HepG2 (cell line): ENCODE measurements at regions not wholly inside any gene's neighbourhood (a gene's known extent, or its start where the extent isn't known, plus 50 kb on each side); places are given as distances from the start of the nearest gene placed in this dataset.

ENCODE experiments used
- ARHGAP35 ChIP-seq: sonication (generic); formaldehyde crosslinking; IDR thresholded peaks from 2 replicates; pipeline ENCODE4 v1.9.0; 2022; ENCODE audit warnings: mild to moderate bottlenecking, inconsistent platforms, moderate library complexity, missing genetic modification reagents, borderline replicate concordance
- ATM ChIP-seq: fragments of 450-650 bp; IDR thresholded peaks from 2 replicates; pipeline ENCODE4 v1.7.1; 2017; ENCODE audit warnings: mild to moderate bottlenecking, borderline replicate concordance
- DMAP1 ChIP-seq: IDR thresholded peaks from 2 replicates; pipeline ENCODE4 v1.6.1; 2016
- HOXA3 ChIP-seq: sonication (generic); formaldehyde crosslinking; IDR thresholded peaks from 2 replicates; pipeline ENCODE4 v1.5.0; 2020; ENCODE audit warnings: missing genetic modification reagents
- KAT2B ChIP-seq: fragments of 150-350 bp; IDR thresholded peaks from 2 replicates; pipeline ENCODE4 v1.6.1; 2014; ENCODE audit warnings: low read depth, low read length, borderline replicate concordance
- KAT7 ChIP-seq: IDR thresholded peaks from 2 replicates; pipeline ENCODE4 v1.6.1; 2018; ENCODE audit warnings: borderline replicate concordance, missing compliant biosample characterization
- KDM6A ChIP-seq: IDR thresholded peaks from 2 replicates; pipeline ENCODE4 v1.6.1; 2016; ENCODE audit warnings: low read depth
- KLF12 ChIP-seq: sonication (generic); formaldehyde crosslinking; IDR thresholded peaks from 2 replicates; pipeline ENCODE4 v1.4.0; 2020; ENCODE audit warnings: missing genetic modification reagents, borderline replicate concordance
- MED1 ChIP-seq: sonication (generic); formaldehyde crosslinking; IDR thresholded peaks from 2 replicates; pipeline ENCODE4 v1.4.0; 2020; ENCODE audit warnings: missing genetic modification reagents
- MIER2 ChIP-seq: IDR thresholded peaks from 2 replicates; pipeline ENCODE4 v1.6.1; 2016; ENCODE audit warnings: missing biosample characterization, missing genetic modification reagents
- NCOA2 ChIP-seq: sonication (generic); formaldehyde crosslinking; IDR thresholded peaks from 2 replicates; pipeline ENCODE4 v1.8.0; 2022; ENCODE audit warnings: inconsistent platforms
- SMAD3 ChIP-seq: sonication (generic); formaldehyde crosslinking; IDR thresholded peaks from 2 replicates; pipeline ENCODE4 v1.4.0; 2020; ENCODE audit warnings: missing genetic modification reagents
- TARDBP ChIP-seq: sonication (generic); formaldehyde crosslinking; IDR thresholded peaks from 2 replicates; pipeline ENCODE4 v1.8.0; 2022; ENCODE audit warnings: mild to moderate bottlenecking, missing genetic modification reagents
- TSC22D2 ChIP-seq: sonication (generic); formaldehyde crosslinking; IDR thresholded peaks from 2 replicates; pipeline ENCODE4 v1.5.1; 2020; ENCODE audit warnings: missing genetic modification reagents, mild to moderate bottlenecking, borderline replicate concordance
- ZBTB39 ChIP-seq: sonication (generic); formaldehyde crosslinking; IDR thresholded peaks from 2 replicates; pipeline ENCODE4 v1.5.0; 2020; ENCODE audit warnings: missing genetic modification reagents
- ZNF18 ChIP-seq: sonication (generic); formaldehyde crosslinking; IDR thresholded peaks from 2 replicates; pipeline ENCODE4 v1.8.0; 2022; ENCODE audit warnings: mild to moderate bottlenecking, missing genetic modification reagents; ENCODE audit not compliant: insufficient replicate concordance
- ZNF550 ChIP-seq: sonication (generic); formaldehyde crosslinking; IDR thresholded peaks from 2 replicates; pipeline ENCODE4 v1.4.0; 2020; ENCODE audit warnings: mild to moderate bottlenecking, missing genetic modification reagents, borderline replicate concordance
- ZNF713 ChIP-seq: sonication (generic); formaldehyde crosslinking; IDR thresholded peaks from 2 replicates; pipeline ENCODE4 v1.4.0; 2020; ENCODE audit warnings: mild to moderate bottlenecking, missing genetic modification reagents
- ZNF792 ChIP-seq: IDR thresholded peaks from 2 replicates; pipeline ENCODE4 v1.6.1; 2016
- ZSCAN12 ChIP-seq: sonication (generic); formaldehyde crosslinking; IDR thresholded peaks from 2 replicates; pipeline ENCODE4 v1.9.0; 2021; ENCODE audit warnings: mild to moderate bottlenecking, missing genetic modification reagents
- ZSCAN5A ChIP-seq: sonication (generic); formaldehyde crosslinking; IDR thresholded peaks from 2 replicates; pipeline ENCODE4 v1.8.0; 2022; ENCODE audit warnings: mild to moderate bottlenecking, missing genetic modification reagents, borderline replicate concordance
- TF ChIP-seq, protein P1 (sequence below): sonication (generic); formaldehyde crosslinking; IDR thresholded peaks from 2 replicates; pipeline ENCODE4 v1.5.0; 2020; ENCODE audit warnings: mild to moderate bottlenecking, missing genetic modification reagents, moderate library complexity
- TF ChIP-seq, protein P2 (sequence below): sonication (generic); formaldehyde crosslinking; IDR thresholded peaks from 2 replicates; pipeline ENCODE4 v1.8.0; 2022; ENCODE audit warnings: mild to moderate bottlenecking, missing genetic modification reagents, moderate library complexity

DNA sequence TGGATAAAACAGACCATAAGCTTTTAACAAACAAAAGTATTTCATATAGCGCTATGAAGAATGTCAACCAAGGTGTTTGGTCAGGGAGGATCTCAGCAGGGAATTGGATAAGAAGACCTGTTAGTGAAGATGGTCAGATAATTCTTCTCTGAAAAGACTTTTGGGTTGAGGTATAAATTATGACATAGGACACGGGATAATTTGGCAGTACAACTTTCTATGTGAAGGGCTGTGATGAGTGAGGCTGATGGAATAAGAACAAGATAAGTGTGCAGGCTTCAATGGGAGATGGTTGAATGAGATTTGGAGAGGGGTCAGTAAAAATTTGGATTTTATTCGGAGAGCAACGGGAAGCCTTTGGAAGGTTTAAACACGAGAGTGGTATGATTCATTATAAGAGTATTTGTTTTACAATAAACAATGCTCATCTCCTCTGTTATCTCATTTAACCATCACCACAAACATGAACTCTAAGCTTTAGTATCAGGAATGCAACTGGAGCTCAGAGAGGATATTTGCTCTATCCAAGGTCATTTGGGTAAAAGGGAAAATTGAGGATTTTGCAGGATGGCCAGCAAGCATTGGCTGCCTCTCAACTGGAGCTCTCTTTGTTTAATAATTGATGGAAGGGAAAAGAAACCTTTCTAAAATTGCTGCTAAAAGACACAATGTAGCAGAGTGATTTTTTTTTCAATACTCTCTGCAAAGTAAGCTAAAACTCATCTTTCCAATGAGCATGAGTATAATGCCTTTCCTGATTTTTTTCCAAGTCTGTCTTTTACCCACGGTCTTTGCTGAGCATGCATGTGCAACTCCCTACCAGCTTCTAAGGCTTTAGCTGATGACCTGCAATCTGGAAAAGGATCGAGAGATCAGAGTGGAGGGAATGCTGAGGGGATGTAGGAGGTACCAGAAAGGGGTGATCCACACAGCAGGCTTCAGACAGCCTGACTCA lies 534.0 kb downstream of the CBLN4 start (continued):
- no peak for TF ChIP-seq KLF12 (CRISPR knock-in tag)
- TF ChIP-seq ZNF713 (CRISPR knock-in tag) = no peak
- TF ChIP-seq MIER2 (CRISPR knock-in tag) = no peak; the same call in 1 of the 2 replicates
- TF ChIP-seq TARDBP (CRISPR knock-in tag) = peak; percentile 43; the same call in 1 of the 2 replicates
- TF ChIP-seq MED1 = peak; percentile 75
- TF ChIP-seq ZNF792 (CRISPR knock-in tag) = 0 out of 2 replicates have a peak, but pooled peaks have one; percentile 18
- peak; percentile 91 for TF ChIP-seq NCOA2 (CRISPR knock-in tag)
- TF ChIP-seq, protein P1, sequence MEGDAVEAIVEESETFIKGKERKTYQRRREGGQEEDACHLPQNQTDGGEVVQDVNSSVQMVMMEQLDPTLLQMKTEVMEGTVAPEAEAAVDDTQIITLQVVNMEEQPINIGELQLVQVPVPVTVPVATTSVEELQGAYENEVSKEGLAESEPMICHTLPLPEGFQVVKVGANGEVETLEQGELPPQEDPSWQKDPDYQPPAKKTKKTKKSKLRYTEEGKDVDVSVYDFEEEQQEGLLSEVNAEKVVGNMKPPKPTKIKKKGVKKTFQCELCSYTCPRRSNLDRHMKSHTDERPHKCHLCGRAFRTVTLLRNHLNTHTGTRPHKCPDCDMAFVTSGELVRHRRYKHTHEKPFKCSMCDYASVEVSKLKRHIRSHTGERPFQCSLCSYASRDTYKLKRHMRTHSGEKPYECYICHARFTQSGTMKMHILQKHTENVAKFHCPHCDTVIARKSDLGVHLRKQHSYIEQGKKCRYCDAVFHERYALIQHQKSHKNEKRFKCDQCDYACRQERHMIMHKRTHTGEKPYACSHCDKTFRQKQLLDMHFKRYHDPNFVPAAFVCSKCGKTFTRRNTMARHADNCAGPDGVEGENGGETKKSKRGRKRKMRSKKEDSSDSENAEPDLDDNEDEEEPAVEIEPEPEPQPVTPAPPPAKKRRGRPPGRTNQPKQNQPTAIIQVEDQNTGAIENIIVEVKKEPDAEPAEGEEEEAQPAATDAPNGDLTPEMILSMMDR = no peak
- no peak for TF ChIP-seq TSC22D2 (CRISPR knock-in tag)
- no peak for TF ChIP-seq ZBTB39 (CRISPR knock-in tag)
- no peak for TF ChIP-seq ZSCAN12
- peak; percentile 58 for TF ChIP-seq KDM6A
- TF ChIP-seq KAT7 (CRISPR knock-in tag) = peak; percentile 30; the same call in 1 of the 2 replicates
- TF ChIP-seq, protein P2, sequence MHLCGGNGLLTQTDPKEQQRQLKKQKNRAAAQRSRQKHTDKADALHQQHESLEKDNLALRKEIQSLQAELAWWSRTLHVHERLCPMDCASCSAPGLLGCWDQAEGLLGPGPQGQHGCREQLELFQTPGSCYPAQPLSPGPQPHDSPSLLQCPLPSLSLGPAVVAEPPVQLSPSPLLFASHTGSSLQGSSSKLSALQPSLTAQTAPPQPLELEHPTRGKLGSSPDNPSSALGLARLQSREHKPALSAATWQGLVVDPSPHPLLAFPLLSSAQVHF = no peak
- peak; percentile 16; the same call in 1 of the 2 replicates for TF ChIP-seq ZSCAN5A (CRISPR knock-in tag)
- peak; percentile 48 for TF ChIP-seq ZNF18 (CRISPR knock-in tag)
- peak; percentile 46; the same call in 1 of the 2 replicates for TF ChIP-seq HOXA3 (CRISPR knock-in tag)
- TF ChIP-seq SMAD3 (CRISPR knock-in tag) = peak; percentile 68; the same call in 1 of the 2 replicates
- no peak for TF ChIP-seq ZNF550 (CRISPR knock-in tag)
- no peak for TF ChIP-seq KAT2B
- TF ChIP-seq ATM = no peak
- TF ChIP-seq ARHGAP35 (CRISPR knock-in tag) = no peak
- 0 out of 2 replicates have a peak, but pooled peaks have one; percentile 46 for TF ChIP-seq DMAP1 (CRISPR knock-in tag)
